ENCODE measurements at regions not wholly inside any gene's neighbourhood (a gene's known extent, or its start where the extent isn't known, plus 50 kb on each side); places are given as distances from the start of the nearest gene placed in this dataset.

GRCh38 chr9:16210440-16210839, 657.6 kb downstream of the CCDC171 start:
- Histone ChIP-seq H3K36me3 (ENCODE audit: control insufficient read depth, insufficient read depth, low read length) (no peaks in the 10 kb centered on the region), H3K27me3 (replicated peaks; ENCODE audit: control insufficient read depth, insufficient read depth, low read length) (no peaks in the 10 kb centered on the region), H3K4me3 (replicated peaks; ENCODE audit: low read depth, low read length) (no peak overlapping the region)
- TF ChIP-seq CTCF (IDR thresholded peaks at IDR 0.05; ENCODE audit: insufficient read depth, low read length, poor library complexity, severe bottlenecking), result no peak
- no peak for DNase-seq (ENCODE audit: extremely low read depth, insufficient read length)

- no peaks in the 10 kb centered on the region for H3K36me3 ChIP-seq (ENCODE audit: control insufficient read depth, insufficient read depth, low read length)
- DNase-seq (ENCODE audit: extremely low read depth, insufficient read length), result no peak
- H3K4me3 ChIP-seq (replicated peaks; ENCODE audit: low read depth, low read length), result no peak overlapping the region
- TF ChIP-seq CTCF (IDR thresholded peaks at IDR 0.05; ENCODE audit: insufficient read depth, low read length, poor library complexity, severe bottlenecking), result no peak
- H3K27me3 ChIP-seq (replicated peaks; ENCODE audit: control insufficient read depth, insufficient read depth, low read length), result no peaks in the 10 kb centered on the region
Measured at GRCh38 chr9:16211946-16212345, 658.5 kb downstream of the BNC2 start.

- H3K4me3 ChIP-seq (replicated peaks; ENCODE audit: low read depth, low read length), result no peak overlapping the region
- no peaks in the 10 kb centered on the region for H3K36me3 ChIP-seq (ENCODE audit: control insufficient read depth, insufficient read depth, low read length)
- DNase-seq (ENCODE audit: extremely low read depth, insufficient read length), result no peak
- H3K27me3 ChIP-seq (replicated peaks; ENCODE audit: control insufficient read depth, insufficient read depth, low read length), result no peaks in the 10 kb centered on the region
- no peak for TF ChIP-seq CTCF (IDR thresholded peaks at IDR 0.05; ENCODE audit: insufficient read depth, low read length, poor library complexity, severe bottlenecking)
Measured at GRCh38 chr9:16213781-16214515, 656.5 kb downstream of the BNC2 start.

- no peak for DNase-seq (ENCODE audit: extremely low read depth, insufficient read length)
- Histone ChIP-seq H3K27me3 (replicated peaks; ENCODE audit: control insufficient read depth, insufficient read depth, low read length) (no peaks in the 10 kb centered on the region), H3K4me3 (replicated peaks; ENCODE audit: low read depth, low read length) (no peak overlapping the region), H3K36me3 (ENCODE audit: control insufficient read depth, insufficient read depth, low read length) (no peaks in the 10 kb centered on the region)
- no peak for TF ChIP-seq CTCF (IDR thresholded peaks at IDR 0.05; ENCODE audit: insufficient read depth, low read length, poor library complexity, severe bottlenecking)
Measured at GRCh38 chr9:16214677-16215352, 655.7 kb downstream of the BNC2 start.

GRCh38 chr9:16215353-16215680, 655.2 kb downstream of the BNC2 start:
- Histone ChIP-seq H3K4me3 (replicated peaks; ENCODE audit: low read depth, low read length) (no peak overlapping the region), H3K27me3 (replicated peaks; ENCODE audit: control insufficient read depth, insufficient read depth, low read length) (no peaks in the 10 kb centered on the region), H3K36me3 (ENCODE audit: control insufficient read depth, insufficient read depth, low read length) (no peaks in the 10 kb centered on the region)
- DNase-seq (ENCODE audit: extremely low read depth, insufficient read length), result no peak
- TF ChIP-seq CTCF (IDR thresholded peaks at IDR 0.05; ENCODE audit: insufficient read depth, low read length, poor library complexity, severe bottlenecking), result no peak
